Right lobe of liver (tissue), 6 donors: ENCODE measurements at regions not wholly inside any gene's neighbourhood (a gene's known extent, or its start where the extent isn't known, plus 50 kb on each side); places are given as distances from the start of the nearest gene placed in this dataset.

Experiments used
- ATAC-seq, 4 donors: fragments of 200-7000 bp; cut with Tn5 transposase; one replicate each; pipeline ENCODE4 v1.9.1; 2020; ENCODE audit warnings: mild to moderate bottlenecking in 4 of 4, moderate library complexity in 4 of 4
- DNase-seq, 3 donors: peaks; one replicate each; pipeline ENCODE4 v3.0.0-alpha.2; 2020
- H3K27ac ChIP-seq, 3 donors: fragments of 200-600 bp; one replicate each; pipeline ENCODE4 v1.8.0; 2022
- H3K27me3 ChIP-seq, 2 donors: fragments of 200-600 bp; one replicate each; pipeline ENCODE4 v1.8.0; 2022
- H3K36me3 ChIP-seq, 4 donors: fragments of 200-600 bp; sonication (generic) in 1 of 4; one replicate each; pipeline versions ENCODE4 v1.5.1 to v1.8.0; 2017 to 2022; ENCODE audit warnings: control low read depth in 1 of 4
- H3K4me1 ChIP-seq, 4 donors: fragments of 200-600 bp; sonication (generic) in 1 of 4; one replicate each; pipeline versions ENCODE4 v1.5.1 to v1.8.0; 2017 to 2022; ENCODE audit warnings: control low read depth in 1 of 4
- H3K4me3 ChIP-seq, 3 donors: fragments of 200-600 bp; one replicate each; pipeline ENCODE4 v1.8.0; 2022
- H3K9me3 ChIP-seq, 4 donors: fragments of 200-600 bp; sonication (generic) in 1 of 4; one replicate each; pipeline versions ENCODE4 v1.5.1 to v1.8.0; 2017 to 2022; ENCODE audit warnings: control low read depth in 1 of 4
- POLR2A ChIP-seq: fragments of 450-650 bp; IDR thresholded peaks from one replicate; pipeline ENCODE4 v1.6.1; 2017; ENCODE audit warnings: antibody characterized with exemption, mild to moderate bottlenecking
- WGBS: methylation state at CpG from one replicate; pipeline ENCODE4 v1.1.6; 2018; ENCODE audit warnings: low coverage, low lambda C conversion rate; ENCODE audit not compliant: insufficient coverage; ENCODE audit errors: missing lambda C conversion rate; 5-methylcytosine and 5-hydroxymethylcytosine counted together
- intact Hi-C, 2 donors: fragments of 100-400 bp; cut with DNase I; formaldehyde crosslinking; loops; one replicate each; pipeline versions ENCODE4 v1.11.2 to v1.14.1; 2022
- TF ChIP-seq, protein P1 (sequence below), 4 donors: fragments of 200-600 bp in 3 of 4; fragments of 450-650 bp in 1 of 4; IDR thresholded peaks; one replicate each; pipeline versions ENCODE4 v1.5.1 to v1.8.0; 2016 to 2022; ENCODE audit warnings: antibody characterized with exemption in 4 of 4, mild to moderate bottlenecking in 2 of 4
- donor health status: DM: no; HTN: yes; CAD: no.
- donor health status: DM: no; HTN: no; CAD: no.
- donor health status: DM: no; HTN: no; CAD: no.
- donor health status: DM: no; HTN: yes; CAD: no.
- donor health status: DM: no; HTN: yes; CAD: no.

- H3K4me1 ChIP-seq: no peaks in the 10 kb centered on the region
- no peak overlapping the region for H3K27ac ChIP-seq
- 40% methylated on average over 7 of the region's 7 CpGs for WGBS
These were observed 315.2 kb downstream of the GATA3 start for GRCh38 chr10:8369666-8370065.

DNA sequence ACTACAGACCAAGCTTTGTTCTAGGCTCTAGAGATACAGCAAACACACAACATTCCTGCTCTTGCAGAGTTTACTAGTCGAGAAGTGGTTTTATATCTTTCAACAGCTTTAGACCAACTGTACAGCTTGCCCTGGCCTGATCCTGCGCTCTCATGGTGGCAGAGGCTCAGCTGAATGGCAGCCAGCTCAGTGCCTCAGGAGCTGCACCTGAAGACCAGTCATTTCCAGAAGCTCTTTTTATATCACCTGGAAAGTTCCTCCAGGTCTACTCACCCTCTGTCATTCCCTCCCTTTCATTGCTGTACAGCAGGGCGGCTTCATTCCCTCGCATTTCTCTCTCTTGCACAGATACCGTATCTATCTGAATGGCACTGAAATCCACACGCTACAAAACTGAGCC, 319.8 kb downstream of the GATA3 start:
- ATAC-seq (no peak), DNase-seq (no peak)
- no peak for TF ChIP-seq POLR2A
- H3K36me3 ChIP-seq: no peaks in the 10 kb centered on the region
- 62% methylated on average over 6 of the region's 6 CpGs for WGBS
- H3K27me3 ChIP-seq: no peaks in the 10 kb centered on the region
- H3K9me3 ChIP-seq: no peaks in the 10 kb centered on the region
- H3K4me3 ChIP-seq: no peak overlapping the region
- no peaks in the 10 kb centered on the region for H3K4me1 ChIP-seq
- intact Hi-C loops: no loop called here
- no peak overlapping the region for H3K27ac ChIP-seq

More at GRCh38 chr10:8369666-8370065, 315.2 kb downstream of the GATA3 start:
- H3K36me3 ChIP-seq: no peaks in the 10 kb centered on the region
- no peaks in the 10 kb centered on the region for H3K27me3 ChIP-seq
- ATAC-seq (peak in 1 of 4 donors; percentile 20), DNase-seq (no peak)
- H3K4me3 ChIP-seq: no peak overlapping the region
- H3K9me3 ChIP-seq: no peaks in the 10 kb centered on the region
- TF ChIP-seq, protein P1, sequence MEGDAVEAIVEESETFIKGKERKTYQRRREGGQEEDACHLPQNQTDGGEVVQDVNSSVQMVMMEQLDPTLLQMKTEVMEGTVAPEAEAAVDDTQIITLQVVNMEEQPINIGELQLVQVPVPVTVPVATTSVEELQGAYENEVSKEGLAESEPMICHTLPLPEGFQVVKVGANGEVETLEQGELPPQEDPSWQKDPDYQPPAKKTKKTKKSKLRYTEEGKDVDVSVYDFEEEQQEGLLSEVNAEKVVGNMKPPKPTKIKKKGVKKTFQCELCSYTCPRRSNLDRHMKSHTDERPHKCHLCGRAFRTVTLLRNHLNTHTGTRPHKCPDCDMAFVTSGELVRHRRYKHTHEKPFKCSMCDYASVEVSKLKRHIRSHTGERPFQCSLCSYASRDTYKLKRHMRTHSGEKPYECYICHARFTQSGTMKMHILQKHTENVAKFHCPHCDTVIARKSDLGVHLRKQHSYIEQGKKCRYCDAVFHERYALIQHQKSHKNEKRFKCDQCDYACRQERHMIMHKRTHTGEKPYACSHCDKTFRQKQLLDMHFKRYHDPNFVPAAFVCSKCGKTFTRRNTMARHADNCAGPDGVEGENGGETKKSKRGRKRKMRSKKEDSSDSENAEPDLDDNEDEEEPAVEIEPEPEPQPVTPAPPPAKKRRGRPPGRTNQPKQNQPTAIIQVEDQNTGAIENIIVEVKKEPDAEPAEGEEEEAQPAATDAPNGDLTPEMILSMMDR (IDR thresholded peaks at IDR 0.05): no peak
- no peak for TF ChIP-seq POLR2A
- intact Hi-C loops: no loop called here

DNA sequence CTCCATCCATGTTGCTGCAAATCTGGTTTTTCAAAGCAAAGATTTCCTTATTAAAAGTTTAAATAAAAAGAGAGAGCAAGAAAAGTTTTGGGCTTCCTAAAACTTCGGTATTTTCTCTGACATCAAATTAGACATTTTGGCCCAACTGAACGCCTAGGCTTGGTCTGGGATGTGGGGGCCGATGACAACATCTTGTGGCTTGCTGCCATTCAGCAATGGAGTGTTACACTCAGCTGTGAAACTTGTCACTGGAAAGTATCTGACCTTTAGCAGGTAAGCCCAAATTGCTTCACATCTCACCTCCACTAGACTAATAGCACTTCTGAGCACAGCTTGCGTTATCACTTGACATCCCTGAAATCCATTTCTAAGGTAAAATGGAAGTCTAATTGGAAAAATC, 320.6 kb downstream of the GATA3 start:
- H3K9me3 ChIP-seq: no peaks in the 10 kb centered on the region
- WGBS: 63% methylated on average over 4 of the region's 4 CpGs
- H3K36me3 ChIP-seq: no peaks in the 10 kb centered on the region
- H3K27ac ChIP-seq: no peak overlapping the region
- intact Hi-C loops: no loop called here
- no peaks in the 10 kb centered on the region for H3K27me3 ChIP-seq
- H3K4me1 ChIP-seq: no peaks in the 10 kb centered on the region
- H3K4me3 ChIP-seq: no peak overlapping the region
- DNase-seq: no peak
- TF ChIP-seq POLR2A: no peak
- TF ChIP-seq, protein P1 (IDR thresholded peaks at IDR 0.05): no peak
- no peak for ATAC-seq

DNA sequence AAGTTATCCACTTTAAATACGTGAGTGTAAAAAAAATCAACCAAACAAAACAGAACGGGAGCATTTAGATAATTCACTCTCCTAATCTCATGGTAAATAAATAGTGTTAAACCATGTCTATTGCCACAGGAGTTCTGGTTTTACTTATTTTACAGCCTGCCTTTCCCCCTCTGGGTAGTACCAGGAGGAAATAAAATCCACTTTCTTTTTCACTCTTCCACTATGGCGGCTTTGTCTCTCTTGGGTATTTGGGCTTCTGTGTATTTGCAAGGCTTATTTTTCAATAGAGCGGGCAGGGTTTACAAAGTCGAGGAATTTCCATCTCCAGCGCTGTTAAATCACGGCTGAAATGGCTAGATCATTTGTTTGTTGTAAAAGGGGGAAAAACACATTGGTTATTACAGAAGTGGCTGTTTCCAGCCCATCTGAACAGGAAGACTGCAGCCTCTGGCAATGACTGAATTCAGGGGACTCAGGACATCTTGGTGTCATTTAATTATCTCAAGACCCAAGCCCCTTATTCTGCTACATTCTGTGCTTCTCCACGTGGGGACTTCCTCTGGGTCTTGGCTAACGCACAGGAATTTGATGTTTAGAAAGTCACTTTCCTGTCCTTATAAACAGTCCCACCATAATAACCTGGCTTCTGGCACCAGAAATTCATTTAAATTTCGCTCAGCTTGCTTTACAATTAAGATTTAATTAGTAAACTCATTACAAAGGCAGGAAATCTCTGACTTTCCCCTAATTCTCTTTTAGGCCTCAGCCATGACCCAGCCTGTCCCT, 323.9 kb downstream of the GATA3 start:
- intact Hi-C loops: no loop called here
- TF ChIP-seq, protein P1 (IDR thresholded peaks at IDR 0.05): no peak
- TF ChIP-seq POLR2A: no peak
- 44% methylated on average over 10 of the region's 10 CpGs for WGBS
- H3K4me3 ChIP-seq: no peak overlapping the region
- ATAC-seq (no peak), DNase-seq (no peak)
- H3K9me3 ChIP-seq: no peaks in the 10 kb centered on the region
- no peaks in the 10 kb centered on the region for H3K36me3 ChIP-seq
- no peaks in the 10 kb centered on the region for H3K27me3 ChIP-seq
- no peaks in the 10 kb centered on the region for H3K4me1 ChIP-seq
- H3K27ac ChIP-seq: no peak overlapping the region

GRCh38 chr10:8379906-8380832, 325.7 kb downstream of the GATA3 start:
- no peak for TF ChIP-seq POLR2A
- 14% methylated on average over 4 of the region's 9 CpGs for WGBS
- DNase-seq (no peak), ATAC-seq (no peak)
- no peaks in the 10 kb centered on the region for H3K27me3 ChIP-seq
- H3K9me3 ChIP-seq: no peaks in the 10 kb centered on the region
- no peaks in the 10 kb centered on the region for H3K4me1 ChIP-seq
- H3K36me3 ChIP-seq: no peaks in the 10 kb centered on the region
- intact Hi-C loops: no loop called here
- no peak overlapping the region for H3K4me3 ChIP-seq
- H3K27ac ChIP-seq: no peak overlapping the region
